Stimulated activated naive CD8-positive, alpha-beta T cell treated with anti-CD3 and anti-CD28 coated beads, Interleukin-15, amount 100 ng/mL, for 72 hours (primary cell): ENCODE measurements at regions not wholly inside any gene's neighbourhood (a gene's known extent, or its start where the extent isn't known, plus 50 kb on each side); places are given as distances from the start of the nearest gene placed in this dataset.
"Not testable (repeated sequence)": the region's sequence is repeated elsewhere in the genome, so short reads cannot be mapped to it uniquely, and the experiment has no call there.

ENCODE experiments used
- ATAC-seq: fragments of 150-1000 bp; cut with Tn5 transposase; 2 replicates; pipeline ENCODE4 v1.10.0; 2021; ENCODE audit warnings: mild to moderate bottlenecking, moderate library complexity
- DNase-seq, 2 donors: peaks; one replicate each; pipeline ENCODE4 v3.0.0; 2021 to 2022
- H3K27ac Mint-ChIP-seq, 2 donors: one replicate each; pipeline ENCODE4 v1.8.0; 2022; ENCODE audit warnings: mild to moderate bottlenecking in 2 of 2, mixed read lengths in 2 of 2, moderate library complexity in 2 of 2
- H3K27me3 Mint-ChIP-seq: one replicate; pipeline ENCODE4 v1.8.0; 2022; ENCODE audit warnings: mixed read lengths
- H3K4me1 Mint-ChIP-seq: one replicate; pipeline ENCODE4 v1.8.0; 2022; ENCODE audit warnings: mild to moderate bottlenecking, mixed read lengths
- H3K4me3 Mint-ChIP-seq, 2 donors: one replicate each; pipeline ENCODE4 v1.8.0; 2022; ENCODE audit warnings: mild to moderate bottlenecking in 2 of 2, mixed read lengths in 2 of 2, moderate library complexity in 1 of 2
- H3K9me3 Mint-ChIP-seq, 2 donors: one replicate each; pipeline ENCODE4 v1.8.0; 2022; ENCODE audit warnings: mixed read lengths in 2 of 2

- Mint-ChIP-seq H3K4me1 (no peaks in the 10 kb centered on the region), H3K4me3 (no peak overlapping the region), H3K27ac (no peak overlapping the region), H3K27me3 (no peaks in the 10 kb centered on the region), H3K9me3 (peaks cover 7 to 9% of the 10 kb centered on the region in 2 donors)
- DNase-seq (no peak), ATAC-seq (no peak)
Observed at GRCh38 chr2:139674577-139674976, 894.4 kb upstream of the NXPH2 start.

- H3K9me3 Mint-ChIP-seq, H3K27me3 Mint-ChIP-seq, H3K27ac Mint-ChIP-seq, H3K4me3 Mint-ChIP-seq, DNase-seq, H3K4me1 Mint-ChIP-seq, ATAC-seq: not testable (repeated sequence)
Observed at GRCh38 chr2:139673447-139673846, 893.3 kb upstream of the NXPH2 start.

- DNase-seq = no peak
- no peak overlapping the region for H3K27ac Mint-ChIP-seq
- no peak for ATAC-seq
- no peak overlapping the region for H3K4me3 Mint-ChIP-seq
- peaks cover 4 to 7% of the 10 kb centered on the region in 2 donors for H3K9me3 Mint-ChIP-seq
- no peaks in the 10 kb centered on the region for H3K27me3 Mint-ChIP-seq
- H3K4me1 Mint-ChIP-seq = no peaks in the 10 kb centered on the region
Observed at GRCh38 chr2:139669675-139670074, 889.5 kb upstream of the NXPH2 start.

- no peak overlapping the region for H3K4me3 Mint-ChIP-seq
- H3K4me1 Mint-ChIP-seq = no peaks in the 10 kb centered on the region
- H3K9me3 Mint-ChIP-seq = peaks cover 12 to 14% of the 10 kb centered on the region in 2 donors
- ATAC-seq = no peak
- no peak overlapping the region for H3K27ac Mint-ChIP-seq
- no peaks in the 10 kb centered on the region for H3K27me3 Mint-ChIP-seq
- DNase-seq = no peak
Observed at GRCh38 chr2:139652385-139652784, 872.2 kb upstream of the NXPH2 start.

GRCh38 chr2:139645617-139646016, 865.4 kb upstream of the NXPH2 start:
- Mint-ChIP-seq H3K27ac (no peak overlapping the region), H3K27me3 (no peaks in the 10 kb centered on the region), H3K4me1 (no peaks in the 10 kb centered on the region), H3K4me3 (no peak overlapping the region), H3K9me3 (peaks cover 22 to 28% of the 10 kb centered on the region in 2 donors)
- DNase-seq (no peak), ATAC-seq (no peak)

- Mint-ChIP-seq H3K4me3 (no peak overlapping the region), H3K9me3 (peaks cover 9 to 21% of the 10 kb centered on the region in 2 donors), H3K27me3 (no peaks in the 10 kb centered on the region), H3K4me1 (no peaks in the 10 kb centered on the region), H3K27ac (no peak overlapping the region)
- ATAC-seq = no peak
- DNase-seq = no peak
Observed at GRCh38 chr2:139643139-139643538, 862.9 kb upstream of the NXPH2 start.

GRCh38 chr2:139631966-139632365, 851.8 kb upstream of the NXPH2 start:
- no peaks in the 10 kb centered on the region for H3K27me3 Mint-ChIP-seq
- DNase-seq (no peak), ATAC-seq (no peak)
- no peak overlapping the region for H3K4me3 Mint-ChIP-seq
- H3K9me3 Mint-ChIP-seq = no peaks in the 10 kb centered on the region
- no peaks in the 10 kb centered on the region for H3K4me1 Mint-ChIP-seq
- H3K27ac Mint-ChIP-seq = no peak overlapping the region

GRCh38 chr2:139628931-139629330, 848.7 kb upstream of the NXPH2 start:
- peaks cover 10 to 12% of the 10 kb centered on the region in 2 donors for H3K9me3 Mint-ChIP-seq
- H3K27ac Mint-ChIP-seq = no peak overlapping the region
- H3K4me3 Mint-ChIP-seq = no peak overlapping the region
- ATAC-seq = no peak
- DNase-seq = no peak
- no peaks in the 10 kb centered on the region for H3K4me1 Mint-ChIP-seq
- no peaks in the 10 kb centered on the region for H3K27me3 Mint-ChIP-seq

- H3K4me3 Mint-ChIP-seq = no peak overlapping the region
- H3K9me3 Mint-ChIP-seq = peaks cover 11 to 26% of the 10 kb centered on the region in 2 donors
- no peaks in the 10 kb centered on the region for H3K4me1 Mint-ChIP-seq
- no peak for ATAC-seq
- no peak overlapping the region for H3K27ac Mint-ChIP-seq
- no peaks in the 10 kb centered on the region for H3K27me3 Mint-ChIP-seq
- no peak for DNase-seq
Observed at GRCh38 chr2:139626128-139626527, 845.9 kb upstream of the NXPH2 start.

GRCh38 chr2:139622691-139623090, 842.5 kb upstream of the NXPH2 start:
- H3K27me3 Mint-ChIP-seq = no peaks in the 10 kb centered on the region
- H3K4me3 Mint-ChIP-seq = no peak overlapping the region
- H3K27ac Mint-ChIP-seq = no peak overlapping the region
- ATAC-seq = no peak
- DNase-seq = no peak
- no peaks in the 10 kb centered on the region for H3K4me1 Mint-ChIP-seq
- peaks cover 19 to 52% of the 10 kb centered on the region in 2 donors for H3K9me3 Mint-ChIP-seq

- H3K4me1 Mint-ChIP-seq = no peaks in the 10 kb centered on the region
- H3K4me3 Mint-ChIP-seq = no peak overlapping the region
- no peaks in the 10 kb centered on the region for H3K27me3 Mint-ChIP-seq
- H3K9me3 Mint-ChIP-seq = peaks cover 12 to 44% of the 10 kb centered on the region in 2 donors
- DNase-seq (no peak), ATAC-seq (no peak)
- no peak overlapping the region for H3K27ac Mint-ChIP-seq
Observed at GRCh38 chr2:139617747-139618146, 837.6 kb upstream of the NXPH2 start.

GRCh38 chr2:139613264-139613663, 833.1 kb upstream of the NXPH2 start:
- H3K27me3 Mint-ChIP-seq = no peaks in the 10 kb centered on the region
- DNase-seq = no peak
- peaks cover 22 to 32% of the 10 kb centered on the region in 2 donors for H3K9me3 Mint-ChIP-seq
- no peak overlapping the region for H3K4me3 Mint-ChIP-seq
- no peak for ATAC-seq
- no peaks in the 10 kb centered on the region for H3K4me1 Mint-ChIP-seq
- no peak overlapping the region for H3K27ac Mint-ChIP-seq

- Mint-ChIP-seq H3K4me1 (no peaks in the 10 kb centered on the region), H3K4me3 (no peak overlapping the region), H3K9me3 (peaks cover 22 to 51% of the 10 kb centered on the region in 2 donors), H3K27me3 (no peaks in the 10 kb centered on the region), H3K27ac (no peak overlapping the region)
- ATAC-seq (no peak), DNase-seq (no peak)
Observed at GRCh38 chr2:139610512-139610911, 830.3 kb upstream of the NXPH2 start.

- DNase-seq (no peak), ATAC-seq (no peak)
- Mint-ChIP-seq H3K9me3 (peaks cover 22 to 55% of the 10 kb centered on the region in 2 donors), H3K27me3 (no peaks in the 10 kb centered on the region), H3K27ac (no peak overlapping the region), H3K4me1 (no peaks in the 10 kb centered on the region), H3K4me3 (no peak overlapping the region)
Observed at GRCh38 chr2:139609109-139609508, 828.9 kb upstream of the NXPH2 start.

- Mint-ChIP-seq H3K4me3 (no peak overlapping the region), H3K27ac (no peak overlapping the region), H3K9me3 (peaks cover 23 to 53% of the 10 kb centered on the region in 2 donors), H3K4me1 (no peaks in the 10 kb centered on the region), H3K27me3 (no peaks in the 10 kb centered on the region)
- DNase-seq (no peak), ATAC-seq (no peak)
Observed at GRCh38 chr2:139605668-139606067, 825.5 kb upstream of the NXPH2 start.

GRCh38 chr2:139600166-139600565, 820.0 kb upstream of the NXPH2 start:
- no peak overlapping the region for H3K4me3 Mint-ChIP-seq
- DNase-seq (no peak), ATAC-seq (no peak)
- no peaks in the 10 kb centered on the region for H3K27me3 Mint-ChIP-seq
- H3K27ac Mint-ChIP-seq = no peak overlapping the region
- no peaks in the 10 kb centered on the region for H3K4me1 Mint-ChIP-seq
- H3K9me3 Mint-ChIP-seq = peaks cover 9 to 19% of the 10 kb centered on the region in 2 donors

- Mint-ChIP-seq H3K27ac (no peak overlapping the region), H3K4me3 (no peak overlapping the region), H3K27me3 (no peaks in the 10 kb centered on the region), H3K9me3 (peaks cover 8 to 10% of the 10 kb centered on the region in 2 donors), H3K4me1 (no peaks in the 10 kb centered on the region)
- no peak for ATAC-seq
- no peak for DNase-seq
Observed at GRCh38 chr2:139585101-139585500, 804.9 kb upstream of the NXPH2 start.
